H1 (cell line): ENCODE measurements at regions not wholly inside any gene's neighbourhood (a gene's known extent, or its start where the extent isn't known, plus 50 kb on each side); places are given as distances from the start of the nearest gene placed in this dataset.
"Not testable (repeated sequence)": the region's sequence is repeated elsewhere in the genome, so short reads cannot be mapped to it uniquely, and the experiment has no call there.

Experiments used
- CTCF ChIA-PET: fragments of 300-600 bp; sonication (Branson Sonifier 250); formaldehyde crosslinking; loops from one replicate; lab custom pipeline; 2021; ENCODE audit not compliant: partially characterized antibody; lab: Charles Lee
- POLR2A ChIA-PET: fragments of 300-600 bp; sonication (Branson Sonifier 250); formaldehyde crosslinking; loops from one replicate; lab custom pipeline; 2021; ENCODE audit warnings: inconsistent platforms; ENCODE audit not compliant: partially characterized antibody; lab: Charles Lee
- DNase-seq, 2 experiments: peaks; one replicate each; pipeline versions ENCODE4 v3.0.0 to v3.0.0-alpha.2; 2010 to 2022; ENCODE audit warnings: low spot score in 2 of 2, low read depth in 1 of 2, mixed read lengths in 1 of 2
- FAIRE-seq: peaks from 2 replicates; lab custom pipeline; 2011; peaks lifted over from hg19 to GRCh38; lab: Jason Lieb, UNC
- H2AFZ ChIP-seq: 2 replicates; pipeline ENCODE4 v1.8.1; 2012; ENCODE audit warnings: low read length, inconsistent platforms
- H2AK5ac ChIP-seq: 2 replicates; pipeline ENCODE4 v1.6.1; 2013; ENCODE audit warnings: low read depth, low read length
- H2BK120ac ChIP-seq: replicated peaks from 2 replicates; pipeline ENCODE3; 2013; ENCODE audit warnings: low read depth, low read length, inconsistent platforms
- H2BK12ac ChIP-seq: 2 replicates; pipeline ENCODE4 v1.6.1; 2013; ENCODE audit warnings: low read depth, low read length
- H2BK15ac ChIP-seq: 2 replicates; pipeline ENCODE4 v1.6.1; 2013; ENCODE audit warnings: low read length
- H2BK20ac ChIP-seq: 2 replicates; pipeline ENCODE4 v1.6.1; 2013; ENCODE audit warnings: low read length
- H2BK5ac ChIP-seq: 2 replicates; pipeline ENCODE4 v1.6.1; 2013; ENCODE audit warnings: low read depth, low read length
- H3K14ac ChIP-seq: 2 replicates; pipeline ENCODE4 v1.6.1; 2013; ENCODE audit warnings: inconsistent platforms; ENCODE audit not compliant: insufficient read length
- H3K18ac ChIP-seq: 2 replicates; pipeline ENCODE4 v1.6.1; 2013; ENCODE audit warnings: low read length; ENCODE audit errors: extremely low read depth
- H3K23ac ChIP-seq: 2 replicates; pipeline ENCODE4 v1.6.1; 2013; ENCODE audit warnings: inconsistent platforms; ENCODE audit not compliant: insufficient read length
- H3K23me2 ChIP-seq: 2 replicates; pipeline ENCODE4 v1.6.1; 2013; ENCODE audit warnings: low read depth, low read length
- H3K27ac ChIP-seq: 2 replicates; pipeline ENCODE4 v1.6.1; 2011; ENCODE audit warnings: low read depth, low read length, inconsistent platforms
- H3K27me3 ChIP-seq, 4 experiments: replicated peaks in 1 of 4; 1 replicate in 1 of 4; 2 replicates in 3 of 4; pipeline versions ENCODE4 v1.6.1 to v1.8.1; 2011 to 2013; ENCODE audit warnings: low read length in 3 of 4, mild to moderate bottlenecking in 3 of 4, inconsistent platforms in 2 of 4, mixed read lengths in 2 of 4, moderate library complexity in 1 of 4; ENCODE audit not compliant: control insufficient read depth in 3 of 4, insufficient read depth in 3 of 4; ENCODE audit errors: extremely low read depth in 1 of 4
- H3K36me3 ChIP-seq, 4 experiments: 2 replicates each; pipeline versions ENCODE4 v1.6.1 to v1.8.1; 2011 to 2013; ENCODE audit warnings: mild to moderate bottlenecking in 4 of 4, low read length in 3 of 4, moderate library complexity in 2 of 4, control low read depth in 1 of 4, inconsistent platforms in 1 of 4; ENCODE audit not compliant: insufficient read depth in 4 of 4, control insufficient read depth in 2 of 4
- H3K4ac ChIP-seq: replicated peaks from 2 replicates; pipeline ENCODE3; 2013; ENCODE audit warnings: low read length, low read depth, mixed read lengths, inconsistent platforms; ENCODE audit not compliant: insufficient read length
- H3K4me1 ChIP-seq, 4 experiments: replicated peaks in 1 of 4; 1 replicate in 1 of 4; 2 replicates in 3 of 4; pipeline versions ENCODE4 v1.6.1 to v1.8.1; 2011 to 2013; ENCODE audit warnings: low read length in 3 of 4, inconsistent platforms in 2 of 4, mixed read lengths in 1 of 4; ENCODE audit not compliant: insufficient read depth in 4 of 4, control insufficient read depth in 3 of 4
- H3K4me2 ChIP-seq, 2 experiments: 2 replicates each; pipeline versions ENCODE4 v1.6.1 to v1.8.1; 2011 to 2013; ENCODE audit warnings: low read depth in 2 of 2, low read length in 2 of 2, control low read depth in 1 of 2, inconsistent platforms in 1 of 2, mild to moderate bottlenecking in 1 of 2; ENCODE audit not compliant: insufficient read depth in 1 of 2
- H3K4me3 ChIP-seq, 4 experiments: fragments of 200-600, 300-600 bp in 1 of 4; sonication (generic), shearing (Covaris generic), sonication (Bioruptor Twin) in 1 of 4; 2 replicates each; pipeline versions ENCODE4 v1.5.1 to v1.8.1; 2011 to 2016; ENCODE audit warnings: low read length in 4 of 4, low read depth in 3 of 4, control low read depth in 2 of 4, inconsistent platforms in 2 of 4, mild to moderate bottlenecking in 2 of 4, mixed read lengths in 1 of 4, moderate library complexity in 1 of 4; ENCODE audit not compliant: insufficient read depth in 2 of 4; ENCODE audit errors: extremely low read depth in 1 of 4
- H3K56ac ChIP-seq: replicated peaks from 2 replicates; pipeline ENCODE3; 2013; ENCODE audit warnings: low read depth, mild to moderate bottlenecking, mixed read lengths, low read length, inconsistent platforms; ENCODE audit not compliant: insufficient read length
- H3K79me1 ChIP-seq: 2 replicates; pipeline ENCODE4 v1.6.1; 2013; ENCODE audit warnings: low read depth, low read length, control low read depth
- H3K79me2 ChIP-seq, 2 experiments: 2 replicates each; pipeline versions ENCODE4 v1.6.1 to v1.8.1; 2012 to 2013; ENCODE audit warnings: low read length in 2 of 2, mild to moderate bottlenecking in 2 of 2, inconsistent platforms in 1 of 2; ENCODE audit not compliant: insufficient read depth in 2 of 2, control insufficient read depth in 1 of 2
- H3K9ac ChIP-seq, 4 experiments: replicated peaks in 1 of 4; 1 replicate in 1 of 4; 2 replicates in 3 of 4; pipeline versions ENCODE4 v1.6.1 to v1.8.1; 2011 to 2013; ENCODE audit warnings: low read depth in 3 of 4, low read length in 3 of 4, control low read depth in 2 of 4, mild to moderate bottlenecking in 2 of 4, moderate library complexity in 2 of 4, inconsistent platforms in 1 of 4; ENCODE audit errors: extremely low read depth in 1 of 4
- H3K9me3 ChIP-seq, 2 experiments: 2 replicates each; pipeline versions ENCODE4 v1.6.1 to v1.8.1; 2012 to 2013; ENCODE audit warnings: mild to moderate bottlenecking in 2 of 2, moderate library complexity in 2 of 2, control low read depth in 1 of 2, inconsistent platforms in 1 of 2, low read depth in 1 of 2, low read length in 1 of 2, mixed read lengths in 1 of 2; ENCODE audit not compliant: insufficient read depth in 2 of 2
- H4K20me1 ChIP-seq, 2 experiments: replicated peaks in 1 of 2; 2 replicates each; pipeline versions ENCODE3 to v1.8.1; 2011 to 2013; ENCODE audit warnings: inconsistent platforms in 2 of 2, low read length in 2 of 2, mild to moderate bottlenecking in 1 of 2; ENCODE audit not compliant: insufficient read depth in 2 of 2, control insufficient read depth in 1 of 2
- H4K5ac ChIP-seq: 2 replicates; pipeline ENCODE4 v1.6.1; 2013; ENCODE audit warnings: low read length, low read depth, mixed read lengths, inconsistent platforms; ENCODE audit not compliant: insufficient read length
- H4K8ac ChIP-seq: 2 replicates; pipeline ENCODE4 v1.8.0; 2013; ENCODE audit warnings: mild to moderate bottlenecking, moderate library complexity, low read length, inconsistent platforms; ENCODE audit not compliant: insufficient read depth; ENCODE audit errors: extremely low read depth
- H4K91ac ChIP-seq: replicated peaks from 2 replicates; pipeline ENCODE3; 2013; ENCODE audit warnings: low read length, mixed read lengths, inconsistent platforms; ENCODE audit not compliant: insufficient read length
- CREB1 ChIP-seq: IDR thresholded peaks from 2 replicates; pipeline ENCODE4 v1.6.1; 2012; ENCODE audit warnings: inconsistent platforms
- RFX5 ChIP-seq: IDR thresholded peaks from 2 replicates; pipeline ENCODE4 v1.6.1; 2011; ENCODE audit warnings: low read depth, low read length, improper control_type of control experiment, borderline replicate concordance
- WGBS, 2 experiments: shearing (Covaris generic) in 1 of 2; methylation state at CpG; one replicate each; pipeline versions ENCODE4 v1.1.6 to v1.1.7; 2013 to 2015; ENCODE audit warnings: low lambda C conversion rate in 2 of 2, mixed read lengths in 2 of 2, inconsistent platforms in 1 of 2, low coverage in 1 of 2, missing lambda C conversion rate in 1 of 2; ENCODE audit not compliant: insufficient replicate concordance in 2 of 2, insufficient coverage in 1 of 2, insufficient read length in 1 of 2; ENCODE audit errors: extremely low coverage in 1 of 2, missing lambda C conversion rate in 1 of 2; 5-methylcytosine and 5-hydroxymethylcytosine counted together

- TF ChIP-seq CREB1 (no peak), RFX5 (no peak)
Observed at GRCh38 chr5:60055168-60055567, 161.6 kb upstream of the PDE4D start (continued).

DNA sequence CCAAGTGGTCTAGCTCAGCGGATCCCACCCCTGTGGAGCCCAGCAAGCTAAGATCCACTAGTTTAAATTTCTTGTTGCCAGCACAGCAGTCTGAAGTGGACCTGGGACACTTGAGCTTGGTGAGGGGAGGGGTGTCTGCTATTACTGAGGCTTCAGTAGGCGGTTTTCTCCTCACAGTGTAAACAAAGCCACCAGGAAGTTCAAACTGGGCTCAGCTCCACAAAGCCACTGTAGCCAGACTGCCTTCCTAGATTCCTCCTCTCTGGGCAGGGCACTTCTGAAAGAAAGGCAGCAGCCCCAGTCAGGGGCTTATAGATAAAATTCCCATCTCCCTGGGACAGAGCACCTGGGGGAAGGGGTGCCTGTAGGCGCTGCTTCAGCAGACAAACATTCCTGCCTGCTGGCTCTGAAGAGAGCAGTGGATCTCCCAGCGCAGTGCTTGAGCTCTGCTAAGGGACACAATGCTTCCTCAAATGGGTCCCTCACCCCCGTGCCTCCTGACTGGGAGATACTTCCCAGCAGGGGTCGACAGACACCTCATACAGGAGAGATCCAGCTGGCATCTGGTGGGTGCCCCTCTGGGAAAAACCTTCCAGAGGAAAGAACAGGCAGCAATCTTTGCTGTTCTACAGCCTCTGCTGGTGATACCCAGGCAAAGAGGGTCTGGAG, 148.6 kb upstream of the PDE4D start:
- not testable (repeated sequence) for H3K9ac ChIP-seq, H2BK20ac ChIP-seq, H3K79me2 ChIP-seq, H3K56ac ChIP-seq, H3K4me2 ChIP-seq, H4K8ac ChIP-seq, FAIRE-seq, H2BK120ac ChIP-seq, H3K23ac ChIP-seq, H4K91ac ChIP-seq, H3K23me2 ChIP-seq, H2BK12ac ChIP-seq, H3K4me1 ChIP-seq, H3K79me1 ChIP-seq, H2BK5ac ChIP-seq, H3K27ac ChIP-seq, H3K4ac ChIP-seq, DNase-seq, H4K5ac ChIP-seq, H2BK15ac ChIP-seq, H2AK5ac ChIP-seq, H3K9me3 ChIP-seq, H3K14ac ChIP-seq, H4K20me1 ChIP-seq, H3K4me3 ChIP-seq, H3K36me3 ChIP-seq, H3K18ac ChIP-seq, H3K27me3 ChIP-seq
- ChIA-PET CTCF (interaction anchor here (0.6 to 0.8 kb wide), 3 partner anchors 170 to 229 kb away, joined by 3 read pairs; no protein-coding TSS in a partner anchor), POLR2A (interaction anchor here (0.6 kb wide), 1 partner anchor 14 kb away, joined by 3 read pairs; no protein-coding TSS in a partner anchor)
- peak overlapping the region; percentile 90 for H2AFZ ChIP-seq
- WGBS, 2 experiments: 76% methylated on average over 5 of the region's 6 CpGs; no CpG with 5 or more reads in 1 of the 2 experiments
